Renal cortex interstitium (tissue), 11 donors: ENCODE measurements at regions not wholly inside any gene's neighbourhood (a gene's known extent, or its start where the extent isn't known, plus 50 kb on each side); places are given as distances from the start of the nearest gene placed in this dataset.
"Not testable (repeated sequence)": the region's sequence is repeated elsewhere in the genome, so short reads cannot be mapped to it uniquely, and the experiment has no call there.

Experiments used
- DNase-seq, 11 donors: peaks; one replicate each; pipeline ENCODE4 v3.0.0-alpha.2; 2013; ENCODE audit warnings: low read depth in 9 of 11, low spot score in 4 of 11; ENCODE audit errors: extremely low read depth in 1 of 11

- not testable (repeated sequence) for DNase-seq
Measured at GRCh38 chrX:98240061-98240460, 1356.4 kb downstream of the RPA4 start.

DNA sequence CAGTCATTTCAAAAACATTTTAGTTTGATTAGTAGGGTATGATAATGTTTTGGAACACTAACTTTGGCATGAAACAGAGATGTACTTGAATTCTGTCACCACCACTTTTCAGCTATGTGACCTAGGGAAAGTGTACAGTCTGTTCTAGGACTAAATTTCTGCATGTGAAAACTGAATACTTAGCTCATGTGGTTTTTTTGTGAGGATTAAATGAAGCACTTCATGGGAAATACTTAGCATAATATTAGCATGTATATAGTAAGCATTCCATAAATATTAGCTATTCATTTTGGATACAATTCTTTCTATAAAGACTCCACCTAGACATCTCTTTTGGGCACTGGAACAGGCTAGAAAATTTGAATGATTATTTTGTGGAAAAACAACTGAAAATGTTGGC, 1379.4 kb downstream of the RPA4 start:
- DNase-seq: no peak

- no peak for DNase-seq
Measured at GRCh38 chrX:98289726-98290125, 1406.0 kb downstream of the RPA4 start.

DNA sequence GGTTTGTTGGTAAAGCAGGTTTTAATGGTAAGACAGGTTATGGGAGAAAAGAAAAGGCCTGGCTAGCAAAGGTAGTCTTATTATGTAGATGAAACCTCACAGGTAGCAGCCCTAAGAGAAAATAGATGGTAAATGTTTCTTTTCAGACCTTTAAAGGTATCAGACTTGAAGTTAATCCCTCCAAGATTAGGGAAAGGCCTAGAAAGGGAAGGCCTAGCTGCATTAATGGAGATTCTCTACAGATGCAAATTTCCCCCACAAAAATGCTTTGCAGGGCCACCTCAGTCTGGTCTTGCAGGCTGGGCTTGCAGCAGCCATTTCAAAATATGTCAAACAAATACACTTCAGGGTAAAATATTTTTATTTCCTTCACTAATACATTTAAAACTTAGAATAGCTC, 1410.6 kb downstream of the RPA4 start:
- DNase-seq: no peak

- DNase-seq: no peak
Measured at GRCh38 chrX:98296129-98296528, 1412.4 kb downstream of the RPA4 start.

- DNase-seq: no peak
Measured at GRCh38 chrX:98299785-98300184, 1416.1 kb downstream of the RPA4 start.

- DNase-seq: not testable (repeated sequence)
Measured at GRCh38 chrX:98300536-98300935, 1416.8 kb downstream of the RPA4 start.

- no peak for DNase-seq
Measured at GRCh38 chrX:98331407-98331806, 1447.7 kb downstream of the RPA4 start.

GRCh38 chrX:98338544-98338943, 1454.8 kb downstream of the RPA4 start:
- no peak for DNase-seq

DNA sequence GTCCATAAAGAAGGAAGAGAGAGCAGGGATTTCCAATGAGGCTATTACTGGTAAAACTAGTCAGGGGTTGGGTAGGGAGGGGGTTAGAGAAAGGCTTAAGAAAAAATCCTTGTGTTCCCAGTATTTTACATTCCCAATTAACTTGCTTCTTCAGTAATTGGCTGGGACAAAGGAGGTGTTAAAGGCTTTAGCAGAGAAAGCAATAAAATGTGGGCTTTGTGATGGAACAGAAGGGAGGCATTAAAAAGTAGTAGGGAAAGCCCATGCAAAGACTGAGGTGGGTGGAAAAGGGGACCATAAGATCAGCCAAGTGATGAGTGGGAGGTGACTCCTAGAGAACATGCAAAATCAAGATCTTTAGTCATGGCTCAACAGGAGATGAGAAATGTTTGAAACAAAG, 1467.2 kb downstream of the RPA4 start:
- no peak for DNase-seq

DNA sequence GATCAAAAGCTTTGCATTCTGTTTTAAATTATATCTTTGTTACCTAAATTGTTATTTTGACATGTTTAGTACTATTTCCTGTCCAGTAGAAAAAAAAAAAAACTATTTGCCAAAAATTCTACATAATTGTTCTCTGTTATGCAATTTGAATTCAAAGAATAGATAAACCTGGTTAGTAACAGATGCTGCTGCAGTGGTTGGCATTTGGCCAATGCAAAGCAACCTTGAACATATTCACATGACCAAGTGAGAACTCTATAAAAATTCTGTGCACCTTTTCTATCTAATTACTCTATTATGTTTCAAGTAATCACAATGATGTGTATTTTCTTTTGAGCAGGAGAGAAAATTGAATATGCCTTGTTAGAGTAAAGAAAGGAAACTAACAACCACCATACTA, 1473.4 kb downstream of the RPA4 start:
- DNase-seq: no peak

- DNase-seq: no peak
Measured at GRCh38 chrX:98362630-98363029, 1478.9 kb downstream of the RPA4 start.

DNA sequence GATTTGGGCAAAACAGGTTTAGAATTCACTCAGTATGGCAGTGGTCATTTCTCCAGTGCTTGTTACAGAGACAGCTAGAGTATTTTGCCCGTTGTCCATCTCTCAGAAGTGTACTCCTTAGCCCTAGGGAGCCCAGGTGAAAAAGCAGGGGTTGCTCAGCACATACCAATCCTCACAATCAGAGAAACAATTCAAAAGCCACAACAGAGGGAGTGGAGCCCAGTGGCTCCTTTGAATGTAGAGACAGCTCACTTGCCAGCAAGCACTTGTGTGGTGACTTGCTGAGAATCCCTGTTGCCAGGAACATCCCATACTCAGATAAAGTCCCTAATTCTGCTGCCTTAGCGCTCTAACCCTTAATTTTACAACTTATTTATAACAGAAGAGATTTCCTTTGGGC, 1488.3 kb downstream of the RPA4 start:
- DNase-seq: no peak

- DNase-seq: no peak
Measured at GRCh38 chrX:98379134-98379533, 1495.4 kb downstream of the RPA4 start.

DNA sequence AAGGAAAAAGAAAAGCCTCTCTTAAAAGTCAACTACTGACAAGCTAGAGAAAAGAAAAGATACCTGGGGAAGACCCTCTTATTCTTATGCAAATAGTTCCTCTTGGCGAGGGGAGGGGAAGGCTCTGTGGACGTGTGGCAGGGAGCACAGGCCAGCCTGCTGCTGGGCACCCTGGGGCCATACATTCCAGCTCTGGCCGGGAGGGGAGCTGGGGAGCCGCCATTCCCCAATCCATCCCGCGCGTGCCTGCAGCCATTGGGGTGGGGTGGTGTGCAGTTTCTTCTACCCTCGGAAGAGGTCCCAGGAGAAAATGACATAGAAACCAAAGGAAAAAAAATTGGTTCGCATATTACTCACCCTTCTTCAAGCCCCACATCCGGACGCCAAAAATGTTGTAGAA, 1496.4 kb downstream of the RPA4 start:
- no peak for DNase-seq

DNA sequence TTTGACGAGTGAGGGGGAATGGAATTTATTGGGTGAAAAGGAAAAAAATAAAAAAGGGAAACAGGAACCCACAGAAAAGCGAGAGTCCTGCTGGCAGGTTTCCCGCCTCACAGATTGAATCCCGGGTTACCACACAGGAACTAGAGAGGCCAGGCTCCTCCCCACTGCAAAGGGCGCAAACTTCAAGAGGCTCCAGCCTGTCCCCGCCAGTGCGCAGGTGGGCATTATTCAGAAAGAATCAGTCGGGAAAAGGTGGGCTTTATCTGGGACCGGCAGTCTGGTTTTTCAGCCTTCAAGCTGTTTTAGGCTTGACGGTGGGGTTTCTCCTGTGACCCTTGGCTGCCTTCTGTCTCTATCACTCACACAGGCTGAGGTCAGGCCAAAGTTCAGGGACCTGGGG, 1496.8 kb downstream of the RPA4 start:
- no peak for DNase-seq

DNA sequence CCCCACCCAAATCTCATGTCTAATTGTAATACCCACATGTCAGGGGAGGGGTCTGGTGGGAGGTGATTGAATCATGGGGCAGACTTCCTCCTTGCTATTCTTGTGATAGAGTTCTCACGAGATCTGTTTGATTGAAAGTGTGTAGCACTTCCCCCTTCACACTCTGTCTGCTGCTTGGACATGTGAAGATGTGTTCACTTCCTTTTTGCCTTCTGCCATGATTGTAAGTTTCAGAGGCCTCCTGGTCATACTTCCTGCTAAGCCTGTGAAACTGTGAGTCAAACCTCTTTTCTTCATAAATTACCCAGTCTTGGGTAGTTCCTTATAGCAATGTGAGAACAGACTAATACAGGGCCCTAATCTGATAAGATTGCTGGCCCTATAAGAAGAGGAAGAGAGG, 1514.8 kb downstream of the RPA4 start:
- no peak for DNase-seq

GRCh38 chrX:98405376-98405775, 1521.7 kb downstream of the RPA4 start:
- no peak for DNase-seq

DNA sequence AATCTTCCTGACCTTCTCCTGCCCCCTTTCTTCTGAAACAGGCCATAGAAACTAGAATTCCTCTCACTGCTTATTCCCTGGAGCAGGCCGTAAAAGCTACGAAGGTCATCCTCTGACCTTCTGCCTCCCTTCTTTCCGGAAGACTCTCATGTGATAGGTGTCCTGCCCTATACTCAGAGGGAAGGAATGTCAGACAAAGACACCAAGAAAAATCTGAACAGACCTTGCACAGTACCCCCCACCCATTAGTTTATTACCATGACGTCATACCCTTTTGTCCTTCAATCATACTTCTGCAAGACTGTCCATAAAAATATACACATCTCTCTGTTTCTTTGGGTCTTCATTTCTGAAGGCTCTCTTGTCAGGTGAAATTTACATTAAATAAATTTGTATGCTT, 1523.9 kb downstream of the RPA4 start:
- no peak for DNase-seq

GRCh38 chrX:98409867-98410266, 1526.2 kb downstream of the RPA4 start:
- DNase-seq: no peak

DNA sequence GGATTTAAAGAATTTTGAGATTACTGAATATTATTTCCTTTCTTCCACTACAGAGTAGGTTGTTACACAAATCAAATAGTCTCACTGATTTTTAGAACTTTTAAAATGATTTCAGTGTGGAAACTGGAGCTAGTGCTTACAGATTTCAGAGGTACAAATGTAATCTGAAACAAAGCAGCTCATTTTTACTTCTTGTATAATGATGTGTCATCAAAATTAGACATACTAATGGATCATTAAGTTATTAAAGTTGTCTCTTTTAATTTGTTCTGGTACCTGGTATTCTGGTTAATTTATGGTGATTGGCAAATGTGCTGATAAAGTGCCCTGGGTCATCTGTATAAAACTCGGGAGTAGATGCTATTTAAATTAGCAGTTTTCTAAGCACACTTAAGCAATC, 1528.3 kb downstream of the RPA4 start:
- no peak for DNase-seq

- no peak for DNase-seq
Measured at GRCh38 chrX:98422536-98422935, 1538.8 kb downstream of the RPA4 start.
